Naive B cell (primary cell): ENCODE measurements at regions not wholly inside any gene's neighbourhood (a gene's known extent, or its start where the extent isn't known, plus 50 kb on each side); places are given as distances from the start of the nearest gene placed in this dataset.

ENCODE experiments used
- ATAC-seq, 2 donors: fragments of 150-1000 bp; cut with Tn5 transposase; 2 replicates each; pipeline ENCODE4 v1.10.0; 2021; ENCODE audit warnings: low read depth in 2 of 2, mild to moderate bottlenecking in 2 of 2, moderate library complexity in 2 of 2
- DNase-seq: peaks from one replicate; pipeline ENCODE4 v3.0.0; 2022
- H3K27ac Mint-ChIP-seq, 6 donors: one replicate each; pipeline ENCODE4 v1.8.0; 2020 to 2022; ENCODE audit warnings: mild to moderate bottlenecking in 6 of 6, mixed read lengths in 6 of 6, moderate library complexity in 5 of 6, inconsistent platforms in 2 of 6
- H3K27me3 Mint-ChIP-seq, 3 donors: one replicate each; pipeline ENCODE4 v1.8.0; 2021 to 2022; ENCODE audit warnings: mixed read lengths in 3 of 3, mild to moderate bottlenecking in 1 of 3
- H3K36me3 Mint-ChIP-seq, 2 donors: one replicate each; pipeline ENCODE4 v1.8.0; 2020 to 2022; ENCODE audit warnings: mixed read lengths in 2 of 2, inconsistent platforms in 1 of 2, mild to moderate bottlenecking in 1 of 2
- H3K4me1 Mint-ChIP-seq, 3 donors: one replicate each; pipeline ENCODE4 v1.8.0; 2020 to 2022; ENCODE audit warnings: mixed read lengths in 3 of 3, inconsistent platforms in 1 of 3, mild to moderate bottlenecking in 1 of 3, moderate library complexity in 1 of 3
- H3K4me3 Mint-ChIP-seq, 8 donors: one replicate each; pipeline ENCODE4 v1.8.0; 2020 to 2022; ENCODE audit warnings: mild to moderate bottlenecking in 8 of 8, mixed read lengths in 8 of 8, moderate library complexity in 8 of 8, inconsistent platforms in 2 of 8
- H3K9me3 Mint-ChIP-seq, 7 donors: one replicate each; pipeline ENCODE4 v1.8.0; 2020 to 2022; ENCODE audit warnings: mixed read lengths in 7 of 7, mild to moderate bottlenecking in 5 of 7, inconsistent platforms in 2 of 7, moderate library complexity in 1 of 7

DNA sequence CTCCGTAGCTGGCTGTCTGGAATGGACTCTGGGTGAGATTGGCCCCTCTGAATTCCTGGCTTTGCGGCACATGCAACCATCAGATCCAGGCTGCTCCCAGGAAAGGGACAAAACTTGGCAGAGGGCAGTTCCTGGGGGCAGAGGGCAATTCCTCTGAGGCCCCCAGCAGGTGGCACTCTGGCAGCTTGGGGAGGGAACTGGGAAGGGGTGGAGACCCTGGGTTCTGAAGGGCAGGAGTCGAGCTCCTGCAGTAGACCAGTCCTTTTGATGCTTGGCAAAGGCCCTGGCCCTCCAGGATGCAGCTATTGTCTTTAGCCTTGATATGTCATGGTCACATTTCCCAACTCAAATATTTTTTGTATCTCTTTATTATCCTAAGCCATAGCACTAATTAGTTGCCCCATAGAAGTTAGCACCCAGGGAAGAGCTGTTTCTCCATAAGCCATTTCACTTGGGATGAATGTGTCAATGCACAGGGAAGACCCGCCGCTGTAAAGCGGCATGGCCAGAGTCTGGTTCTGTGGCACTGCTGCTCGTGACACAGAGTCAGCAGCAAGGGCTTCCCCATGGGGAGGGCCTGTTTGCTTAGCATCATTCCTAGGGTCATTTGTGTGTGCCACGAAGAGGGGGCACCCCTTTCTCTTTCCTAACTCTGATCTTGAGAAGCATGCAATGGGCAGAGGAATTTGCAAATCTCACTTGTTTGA is 51.2 kb upstream of the CDK20 start:
- peaks cover 0 to 15% (median 7%) of the 10 kb centered on the region in 3 donors for H3K27me3 Mint-ChIP-seq
- no peak overlapping the region for H3K4me3 Mint-ChIP-seq
- H3K9me3 Mint-ChIP-seq, result peaks cover 0 to 5% (median 0%) of the 10 kb centered on the region in 7 donors
- no peak for DNase-seq
- ATAC-seq, result no peak
- H3K4me1 Mint-ChIP-seq, result no peaks in the 10 kb centered on the region
- no peak overlapping the region for H3K27ac Mint-ChIP-seq
- no peaks in the 10 kb centered on the region for H3K36me3 Mint-ChIP-seq

DNA sequence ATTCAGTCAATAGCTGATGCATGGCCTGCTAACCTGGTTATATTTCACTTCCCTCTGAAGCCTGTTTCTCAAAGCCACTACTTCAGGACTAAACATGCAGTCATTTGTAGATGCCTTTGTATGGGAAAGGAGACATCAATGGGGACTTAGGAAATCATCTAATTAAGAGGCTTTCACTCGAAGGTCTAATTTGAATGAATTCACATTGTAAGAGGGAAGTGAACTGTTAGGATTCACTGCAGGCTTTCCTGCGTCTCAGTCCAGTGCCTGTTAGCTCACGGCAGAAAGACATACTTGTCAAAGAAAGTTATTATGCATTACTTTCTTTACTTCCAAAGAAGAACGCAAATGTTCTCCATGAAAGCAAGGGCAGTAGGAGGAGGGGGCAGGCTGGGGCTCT is 50.6 kb upstream of the CDK20 start:
- Mint-ChIP-seq H3K9me3 (peaks cover 0 to 5% (median 0%) of the 10 kb centered on the region in 7 donors), H3K27me3 (peaks cover 0 to 15% (median 8%) of the 10 kb centered on the region in 3 donors), H3K4me3 (no peak overlapping the region), H3K4me1 (no peaks in the 10 kb centered on the region), H3K36me3 (no peaks in the 10 kb centered on the region), H3K27ac (peak overlapping the region in 1 of 6 donors; percentile 21)
- DNase-seq, result no peak
- ATAC-seq, result no peak
